Neuronal stem cell (in vitro differentiated cells): ENCODE measurements at regions not wholly inside any gene's neighbourhood (a gene's known extent, or its start where the extent isn't known, plus 50 kb on each side); places are given as distances from the start of the nearest gene placed in this dataset.

Experiments
- DNase-seq: peaks from one replicate; pipeline ENCODE4 v3.0.0-alpha.2; 2013; ENCODE audit warnings: low spot score
- H2AFZ ChIP-seq: one replicate; pipeline ENCODE4 v1.6.1; 2013; ENCODE audit warnings: mild to moderate bottlenecking, low read length, inconsistent platforms
- H2AK5ac ChIP-seq: 2 replicates; pipeline ENCODE4 v1.6.1; 2013; ENCODE audit warnings: low read depth, mild to moderate bottlenecking, inconsistent platforms, low read length, moderate library complexity, mixed read lengths
- H2BK120ac ChIP-seq: 2 replicates; pipeline ENCODE4 v1.6.1; 2013; ENCODE audit warnings: low read depth, mild to moderate bottlenecking, inconsistent platforms, low read length, moderate library complexity, mixed read lengths
- H2BK12ac ChIP-seq: one replicate; pipeline ENCODE4 v1.6.1; 2013; ENCODE audit warnings: low read length, inconsistent platforms
- H2BK15ac ChIP-seq: 2 replicates; pipeline ENCODE4 v1.6.1; 2013; ENCODE audit warnings: mild to moderate bottlenecking, low read length, inconsistent platforms, mixed read lengths
- H2BK5ac ChIP-seq: one replicate; pipeline ENCODE4 v1.6.1; 2013; ENCODE audit warnings: inconsistent platforms, mild to moderate bottlenecking, low read length, moderate library complexity
- H3K14ac ChIP-seq: one replicate; pipeline ENCODE4 v1.6.1; 2013; ENCODE audit warnings: low read length, inconsistent platforms
- H3K18ac ChIP-seq: 2 replicates; pipeline ENCODE4 v1.6.1; 2013; ENCODE audit warnings: low read length, inconsistent platforms
- H3K23ac ChIP-seq: 2 replicates; pipeline ENCODE4 v1.6.1; 2013; ENCODE audit warnings: low read depth, mild to moderate bottlenecking, mixed read lengths, low read length, inconsistent platforms; ENCODE audit not compliant: poor library complexity
- H3K27ac ChIP-seq: replicated peaks from 3 replicates; pipeline ENCODE4 v1.5.1; 2013; ENCODE audit warnings: low read length, inconsistent platforms
- H3K27me3 ChIP-seq, 3 experiments: 2 replicates each; pipeline ENCODE4 v1.6.1; 2013; ENCODE audit warnings: low read length in 3 of 3, mild to moderate bottlenecking in 2 of 3, inconsistent platforms in 1 of 3, low read depth in 1 of 3, mixed read lengths in 1 of 3, moderate library complexity in 1 of 3; ENCODE audit not compliant: control insufficient read depth in 3 of 3, insufficient read depth in 3 of 3
- H3K36me3 ChIP-seq, 2 donors: replicated peaks in 1 of 2; 2 replicates each; pipeline ENCODE4 v1.6.1; 2013; ENCODE audit warnings: low read length in 2 of 2; ENCODE audit not compliant: control insufficient read depth in 2 of 2, insufficient read depth in 2 of 2
- H3K4ac ChIP-seq: 2 replicates; pipeline ENCODE4 v1.6.1; 2013; ENCODE audit warnings: inconsistent platforms, mild to moderate bottlenecking, low read length, moderate library complexity
- H3K4me1 ChIP-seq, 2 donors: 1 replicate in 1 of 2; 2 replicates in 1 of 2; pipeline ENCODE4 v1.6.1; 2013; ENCODE audit warnings: low read length in 2 of 2, low read depth in 1 of 2; ENCODE audit not compliant: control insufficient read depth in 2 of 2, insufficient read depth in 1 of 2
- H3K4me2 ChIP-seq: one replicate; pipeline ENCODE4 v1.6.1; 2013; ENCODE audit warnings: mild to moderate bottlenecking, low read length, inconsistent platforms; ENCODE audit not compliant: insufficient read depth, poor library complexity, severe bottlenecking
- H3K4me3 ChIP-seq, 2 donors: 2 replicates each; pipeline ENCODE4 v1.5.1; 2013; ENCODE audit warnings: low read length in 2 of 2, mild to moderate bottlenecking in 2 of 2, inconsistent platforms in 1 of 2, moderate library complexity in 1 of 2
- H3K79me1 ChIP-seq: one replicate; pipeline ENCODE4 v1.6.1; 2013; ENCODE audit warnings: low read depth, mild to moderate bottlenecking, inconsistent platforms, low read length, moderate library complexity
- H3K9ac ChIP-seq: one replicate; pipeline ENCODE4 v1.6.1; 2013; ENCODE audit warnings: mild to moderate bottlenecking, low read depth, low read length, inconsistent platforms; ENCODE audit not compliant: poor library complexity
- H3K9me3 ChIP-seq, 2 donors: replicated peaks in 1 of 2; 2 replicates each; pipeline versions ENCODE3 to v1.6.1; 2013; ENCODE audit warnings: low read length in 2 of 2, mild to moderate bottlenecking in 2 of 2, inconsistent platforms in 1 of 2, low read depth in 1 of 2, mixed read lengths in 1 of 2, moderate library complexity in 1 of 2; ENCODE audit not compliant: control insufficient read depth in 2 of 2, insufficient read depth in 1 of 2
- H4K8ac ChIP-seq: one replicate; pipeline ENCODE4 v1.6.1; 2013; ENCODE audit warnings: low read depth, mild to moderate bottlenecking, inconsistent platforms, low read length, moderate library complexity
- H4K91ac ChIP-seq: one replicate; pipeline ENCODE4 v1.6.1; 2013; ENCODE audit warnings: low read length, low read depth, mild to moderate bottlenecking, inconsistent platforms; ENCODE audit not compliant: poor library complexity
- WGBS, 2 donors: extraction: QIAGEN DNeasy Blood & Tissue Kit; methylation state at CpG; one replicate each; pipeline ENCODE4 v1.1.7; 2013; ENCODE audit warnings: missing lambda C conversion rate in 2 of 2, mixed read lengths in 1 of 2; ENCODE audit not compliant: insufficient read length in 2 of 2, insufficient replicate concordance in 1 of 2; ENCODE audit errors: extremely low coverage in 2 of 2; 5-methylcytosine and 5-hydroxymethylcytosine counted together

DNA sequence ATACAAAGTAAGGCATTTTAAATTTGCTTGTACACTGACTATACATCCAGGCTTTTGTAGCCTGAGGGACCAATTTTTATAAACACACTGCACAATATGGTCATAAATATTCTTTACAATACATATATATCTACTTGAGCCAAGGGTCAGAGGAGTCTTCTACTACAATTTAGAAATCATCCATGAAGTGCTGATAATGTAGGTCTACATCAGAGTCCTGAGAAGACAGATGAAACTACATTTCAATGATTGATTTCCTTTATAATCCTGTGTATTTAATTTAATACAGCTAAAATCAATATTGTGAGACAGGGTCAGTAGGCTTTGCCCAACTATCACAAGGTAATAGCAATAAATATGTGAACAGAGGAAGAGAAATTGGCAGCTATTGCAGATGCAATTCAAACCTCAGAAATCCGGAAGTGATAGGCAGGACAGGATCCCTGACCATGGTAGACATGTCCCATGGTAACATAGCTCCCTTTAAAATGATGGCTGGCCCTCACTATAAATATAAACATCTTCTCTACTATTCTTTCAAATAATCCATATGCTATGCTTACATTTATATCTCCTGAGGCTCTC, 318.0 kb upstream of the POT1 start:
- no peak overlapping the region for H4K8ac ChIP-seq
- H3K9me3 ChIP-seq = no peaks in the 10 kb centered on the region
- no CpG with 5 or more reads among the region's 1 CpG for WGBS, 2 donors
- H2AFZ ChIP-seq = no peak overlapping the region
- DNase-seq = no peak
- no peak overlapping the region for H3K4me3 ChIP-seq
- H2BK12ac ChIP-seq = no peak overlapping the region
- H2AK5ac ChIP-seq = no peak overlapping the region
- H3K4me1 ChIP-seq = no peaks in the 10 kb centered on the region
- no peak overlapping the region for H2BK120ac ChIP-seq
- no peak overlapping the region for H3K23ac ChIP-seq
- no peaks in the 10 kb centered on the region for H3K27me3 ChIP-seq
- H2BK15ac ChIP-seq = no peak overlapping the region
- no peak overlapping the region for H3K18ac ChIP-seq
- no peak overlapping the region for H3K9ac ChIP-seq
- H2BK5ac ChIP-seq = no peak overlapping the region
- H4K91ac ChIP-seq = no peak overlapping the region
- H3K4ac ChIP-seq = no peak overlapping the region
- H3K4me2 ChIP-seq = no peak overlapping the region
- no peaks in the 10 kb centered on the region for H3K79me1 ChIP-seq
- H3K36me3 ChIP-seq = no peaks in the 10 kb centered on the region
- no peak overlapping the region for H3K27ac ChIP-seq
- no peak overlapping the region for H3K14ac ChIP-seq

DNA sequence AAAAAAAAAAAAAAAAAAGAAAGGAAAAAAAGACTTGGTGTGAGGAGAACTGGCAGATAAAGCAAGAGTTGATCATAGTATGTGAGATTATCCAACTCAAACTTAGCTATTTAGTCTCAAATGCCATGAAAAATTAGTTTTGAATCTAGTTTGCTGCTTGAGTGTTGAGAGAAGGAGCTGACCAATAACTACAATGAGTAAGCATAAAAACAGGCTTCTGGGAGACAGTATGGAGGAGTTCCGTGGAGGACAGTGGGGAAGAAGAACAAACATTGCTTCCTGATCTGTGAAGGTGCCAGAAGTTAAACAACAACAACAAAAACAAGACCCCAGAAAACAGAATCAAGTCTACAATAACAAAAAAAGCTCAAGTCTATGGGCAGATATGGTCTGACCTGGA, 317.1 kb upstream of the POT1 start:
- Histone ChIP-seq H3K9me3 (no peaks in the 10 kb centered on the region), H2BK120ac (no peak overlapping the region), H4K8ac (no peak overlapping the region), H3K18ac (no peak overlapping the region), H3K14ac (no peak overlapping the region), H2BK12ac (no peak overlapping the region), H2BK5ac (no peak overlapping the region), H2AFZ (no peak overlapping the region), H3K4me3 (no peak overlapping the region), H2BK15ac (no peak overlapping the region), H3K4me1 (no peaks in the 10 kb centered on the region), H3K27ac (no peak overlapping the region), H3K4me2 (no peak overlapping the region), H3K36me3 (no peaks in the 10 kb centered on the region), H3K4ac (no peak overlapping the region), H2AK5ac (no peak overlapping the region), H4K91ac (no peak overlapping the region), H3K23ac (no peak overlapping the region), H3K9ac (no peak overlapping the region), H3K27me3 (no peaks in the 10 kb centered on the region), H3K79me1 (no peaks in the 10 kb centered on the region)
- no peak for DNase-seq
- no CpG with 5 or more reads among the region's 1 CpG for WGBS, 2 donors

DNA sequence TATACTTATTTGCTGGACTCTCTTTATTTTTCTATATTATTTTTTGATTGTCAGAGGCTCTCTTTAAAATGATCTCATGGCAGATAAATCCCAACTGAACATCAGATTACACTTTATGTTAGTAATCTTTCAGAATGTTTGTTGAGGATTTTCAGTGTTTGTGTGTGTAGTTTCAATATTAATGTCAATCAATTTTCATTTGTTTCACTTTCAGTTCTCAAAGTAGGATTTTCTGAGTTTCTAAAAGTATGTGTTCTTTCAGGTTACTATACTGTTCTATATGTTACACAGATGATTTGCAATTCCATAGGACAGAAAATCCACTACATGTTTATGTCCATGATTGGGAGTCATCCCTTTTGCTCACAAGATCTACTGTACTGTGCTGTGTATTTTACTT, 311.9 kb upstream of the POT1 start:
- Histone ChIP-seq H3K9me3 (no peaks in the 10 kb centered on the region), H3K27ac (no peak overlapping the region)

DNA sequence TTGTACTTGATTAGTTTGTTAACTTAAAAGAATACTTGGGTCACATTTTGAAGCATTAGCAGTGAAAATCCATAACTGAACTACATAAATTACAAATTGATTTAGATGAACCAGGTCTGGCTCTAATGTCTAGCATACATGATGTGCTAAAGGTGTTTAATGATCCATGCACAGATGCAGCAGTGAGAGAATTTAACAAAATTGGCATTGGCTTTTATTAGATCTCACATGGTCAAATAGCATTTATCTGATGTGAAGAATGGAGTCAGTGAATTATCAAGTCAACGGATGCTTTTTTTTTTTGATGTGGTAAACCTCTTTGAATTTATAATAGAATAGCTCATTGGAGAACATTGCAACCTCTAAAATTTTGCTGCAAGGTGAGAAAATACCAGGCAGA, 293.0 kb upstream of the POT1 start:
- no CpG with 5 or more reads among the region's 1 CpG for WGBS, 2 donors
- H2BK120ac ChIP-seq = no peak overlapping the region
- no peak overlapping the region for H2BK12ac ChIP-seq

More for the DNA sequence above, 311.9 kb upstream of the POT1 start:
- no peak overlapping the region for H3K18ac ChIP-seq
- no peak overlapping the region for H3K4ac ChIP-seq
- H2BK12ac ChIP-seq = no peak overlapping the region
- H3K4me3 ChIP-seq = no peak overlapping the region
- H3K27me3 ChIP-seq = no peaks in the 10 kb centered on the region
- H3K4me2 ChIP-seq = no peak overlapping the region
- DNase-seq = no peak
- H3K14ac ChIP-seq = no peak overlapping the region
- no peaks in the 10 kb centered on the region for H3K79me1 ChIP-seq
- no peak overlapping the region for H2AFZ ChIP-seq
- no peak overlapping the region for H4K8ac ChIP-seq
- H3K36me3 ChIP-seq = no peaks in the 10 kb centered on the region
- H3K23ac ChIP-seq = no peak overlapping the region
- no peak overlapping the region for H3K9ac ChIP-seq
- no peak overlapping the region for H2BK5ac ChIP-seq
- H2AK5ac ChIP-seq = no peak overlapping the region
- no peak overlapping the region for H2BK15ac ChIP-seq
- no peak overlapping the region for H4K91ac ChIP-seq
- no peak overlapping the region for H2BK120ac ChIP-seq
- H3K4me1 ChIP-seq = no peaks in the 10 kb centered on the region

More for the DNA sequence above, 293.0 kb upstream of the POT1 start:
- Histone ChIP-seq H2AFZ (no peak overlapping the region), H2BK5ac (no peak overlapping the region), H3K4me1 (no peaks in the 10 kb centered on the region), H3K18ac (no peak overlapping the region), H4K8ac (no peak overlapping the region), H3K4me2 (no peak overlapping the region), H3K4ac (no peak overlapping the region), H3K79me1 (no peaks in the 10 kb centered on the region), H3K14ac (no peak overlapping the region), H2BK15ac (no peak overlapping the region), H3K36me3 (no peaks in the 10 kb centered on the region), H2AK5ac (no peak overlapping the region), H3K9me3 (no peaks in the 10 kb centered on the region), H3K27ac (no peak overlapping the region), H3K23ac (no peak overlapping the region), H4K91ac (no peak overlapping the region), H3K4me3 (no peak overlapping the region), H3K9ac (no peak overlapping the region), H3K27me3 (no peaks in the 10 kb centered on the region)
- no peak for DNase-seq
